HG03521 (cell line): ENCODE measurements at regions not wholly inside any gene's neighbourhood (a gene's known extent, or its start where the extent isn't known, plus 50 kb on each side); places are given as distances from the start of the nearest gene placed in this dataset.
"Not testable (repeated sequence)": the region's sequence is repeated elsewhere in the genome, so short reads cannot be mapped to it uniquely, and the experiment has no call there.

Experiments used
- ATAC-seq: cut with Tn5 transposase; IDR thresholded peaks from one replicate; pipeline ENCODE4 v1.9.1; 2021; ENCODE audit warnings: mild to moderate bottlenecking, moderate library complexity; ENCODE audit not compliant: unreplicated experiment

GRCh38 chr2:166831930-166832329 is 56.4 kb upstream of the XIRP2 start:
- no peak for ATAC-seq

- ATAC-seq = no peak
Measured at GRCh38 chr2:166825914-166826313, 62.4 kb upstream of the XIRP2 start.

- no peak for ATAC-seq
Measured at GRCh38 chr2:166814335-166814734, 73.9 kb upstream of the XIRP2 start.

GRCh38 chr2:166812166-166812891 is 76.0 kb upstream of the XIRP2 start:
- no peak for ATAC-seq

GRCh38 chr2:166805753-166806152 is 82.5 kb upstream of the XIRP2 start:
- no peak for ATAC-seq

- no peak for ATAC-seq
Measured at GRCh38 chr2:166803373-166804000, 84.8 kb upstream of the XIRP2 start.

- ATAC-seq = no peak
Measured at GRCh38 chr2:166802475-166802874, 85.8 kb upstream of the XIRP2 start.

- no peak for ATAC-seq
Measured at GRCh38 chr2:166792808-166793207, 95.5 kb upstream of the XIRP2 start.

- ATAC-seq = no peak
Measured at GRCh38 chr2:166786707-166787106, 101.6 kb upstream of the XIRP2 start.

GRCh38 chr2:166784296-166784946 is 103.9 kb upstream of the XIRP2 start:
- no peak for ATAC-seq

- no peak for ATAC-seq
Measured at GRCh38 chr2:166775176-166775575, 113.1 kb upstream of the XIRP2 start.

- ATAC-seq = no peak
Measured at GRCh38 chr2:166773308-166773949, 114.9 kb upstream of the XIRP2 start.

GRCh38 chr2:166768393-166769123 is 119.7 kb upstream of the XIRP2 start:
- ATAC-seq = peak; percentile 65

GRCh38 chr2:166766769-166767322 is 121.4 kb upstream of the XIRP2 start:
- not testable (repeated sequence) for ATAC-seq

- ATAC-seq = no peak
Measured at GRCh38 chr2:166766220-166766619, 122.1 kb upstream of the XIRP2 start.

GRCh38 chr2:166765141-166765540 is 123.1 kb upstream of the XIRP2 start:
- ATAC-seq = no peak

- no peak for ATAC-seq
Measured at GRCh38 chr2:166764702-166765101, 123.6 kb upstream of the XIRP2 start.

GRCh38 chr2:166764216-166764615 is 124.1 kb upstream of the XIRP2 start:
- ATAC-seq = no peak

GRCh38 chr2:166762746-166763145 is 125.5 kb upstream of the XIRP2 start:
- no peak for ATAC-seq

- ATAC-seq = no peak
Measured at GRCh38 chr2:166758956-166759355, 129.3 kb upstream of the XIRP2 start.

GRCh38 chr2:166750624-166751023 is 137.7 kb upstream of the XIRP2 start:
- ATAC-seq = no peak
